ENCODE measurements at regions not wholly inside any gene's neighbourhood (a gene's known extent, or its start where the extent isn't known, plus 50 kb on each side); places are given as distances from the start of the nearest gene placed in this dataset.

DNA sequence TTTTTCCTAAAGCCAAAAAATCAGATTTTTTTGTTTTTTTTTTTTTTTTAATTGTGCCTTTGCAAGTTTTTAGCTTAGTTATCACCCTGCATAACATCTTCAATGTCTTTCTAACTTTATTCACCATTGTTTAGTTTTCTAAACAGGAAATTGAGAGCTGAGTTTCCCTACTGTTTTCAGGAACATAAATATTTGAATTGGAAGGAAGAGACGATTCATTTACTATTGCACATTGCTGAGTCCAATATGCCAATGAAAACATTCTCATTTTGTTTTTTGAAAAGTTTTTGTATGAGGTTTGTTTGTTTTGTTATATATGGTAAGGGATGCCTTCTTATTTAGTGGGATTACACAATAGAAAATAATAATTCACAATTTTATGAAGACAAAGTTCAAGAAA lies 148.4 kb downstream of the ANKRD50 start:
- Histone ChIP-seq H3K4me2 (ENCODE audit: low read length) (no peak overlapping the region), H3K9me2 (replicated peaks; ENCODE audit: control insufficient read depth, low read length) (no peaks in the 10 kb centered on the region), H3K27me3 (ENCODE audit: control insufficient read depth, low read length) (no peaks in the 10 kb centered on the region), H3K27ac (ENCODE audit: low read depth, low read length) (no peak overlapping the region), H3K79me2 (ENCODE audit: control insufficient read depth, low read length) (no peaks in the 10 kb centered on the region), H4K20me1 (ENCODE audit: control insufficient read depth, insufficient read depth, low read depth, low read length) (no peaks in the 10 kb centered on the region), H3K4me1 (ENCODE audit: control insufficient read depth, low read length) (no peaks in the 10 kb centered on the region), H3K9me3 (ENCODE audit: control insufficient read depth, insufficient read depth, low read length) (no peaks in the 10 kb centered on the region), H3K36me3 (ENCODE audit: control insufficient read depth, low read length) (no peaks in the 10 kb centered on the region), H3F3A (ENCODE audit: control insufficient read depth, insufficient read depth) (no peaks in the 10 kb centered on the region), H3K4me3 (ENCODE audit: low read length) (no peak overlapping the region)
- no peak for TF ChIP-seq EZH2phosphoT487 (IDR thresholded peaks at IDR 0.05; ENCODE audit: borderline replicate concordance, low read length)
- TF ChIP-seq, protein P1, sequence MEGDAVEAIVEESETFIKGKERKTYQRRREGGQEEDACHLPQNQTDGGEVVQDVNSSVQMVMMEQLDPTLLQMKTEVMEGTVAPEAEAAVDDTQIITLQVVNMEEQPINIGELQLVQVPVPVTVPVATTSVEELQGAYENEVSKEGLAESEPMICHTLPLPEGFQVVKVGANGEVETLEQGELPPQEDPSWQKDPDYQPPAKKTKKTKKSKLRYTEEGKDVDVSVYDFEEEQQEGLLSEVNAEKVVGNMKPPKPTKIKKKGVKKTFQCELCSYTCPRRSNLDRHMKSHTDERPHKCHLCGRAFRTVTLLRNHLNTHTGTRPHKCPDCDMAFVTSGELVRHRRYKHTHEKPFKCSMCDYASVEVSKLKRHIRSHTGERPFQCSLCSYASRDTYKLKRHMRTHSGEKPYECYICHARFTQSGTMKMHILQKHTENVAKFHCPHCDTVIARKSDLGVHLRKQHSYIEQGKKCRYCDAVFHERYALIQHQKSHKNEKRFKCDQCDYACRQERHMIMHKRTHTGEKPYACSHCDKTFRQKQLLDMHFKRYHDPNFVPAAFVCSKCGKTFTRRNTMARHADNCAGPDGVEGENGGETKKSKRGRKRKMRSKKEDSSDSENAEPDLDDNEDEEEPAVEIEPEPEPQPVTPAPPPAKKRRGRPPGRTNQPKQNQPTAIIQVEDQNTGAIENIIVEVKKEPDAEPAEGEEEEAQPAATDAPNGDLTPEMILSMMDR (IDR thresholded peaks at IDR 0.05; ENCODE audit: low read depth, low read length, poor library complexity, severe bottlenecking): no peak

DNA sequence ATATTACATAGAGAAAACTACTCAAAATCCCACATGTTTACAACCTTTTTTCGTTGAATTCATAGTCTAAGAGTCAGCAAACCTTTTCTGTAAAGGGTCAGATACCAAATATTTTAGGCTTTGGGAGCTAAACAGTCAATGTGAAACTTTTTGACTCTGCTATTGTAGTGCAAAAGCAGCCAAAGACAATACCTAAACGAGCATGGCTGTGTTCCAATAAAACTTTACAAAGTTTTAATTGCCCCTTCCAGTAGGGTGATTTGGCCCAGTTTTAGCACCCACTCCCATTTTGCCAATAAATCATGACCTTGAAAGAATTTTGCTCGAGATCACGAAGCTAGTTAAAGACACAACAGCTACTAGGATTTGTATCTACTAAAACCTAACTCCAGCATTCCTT lies 147.2 kb downstream of the ANKRD50 start:
- Histone ChIP-seq H3K36me3 (ENCODE audit: control insufficient read depth, low read length) (no peaks in the 10 kb centered on the region), H4K20me1 (ENCODE audit: control insufficient read depth, insufficient read depth, low read depth, low read length) (no peaks in the 10 kb centered on the region), H3K9me3 (ENCODE audit: control insufficient read depth, insufficient read depth, low read length) (no peaks in the 10 kb centered on the region)

GRCh38 chr4:124566030-124566429 lies 146.5 kb downstream of the ANKRD50 start:
- Histone ChIP-seq H3K79me2 (ENCODE audit: control insufficient read depth, low read length) (no peaks in the 10 kb centered on the region), H3F3A (ENCODE audit: control insufficient read depth, insufficient read depth) (no peaks in the 10 kb centered on the region), H4K20me1 (ENCODE audit: control insufficient read depth, insufficient read depth, low read depth, low read length) (no peaks in the 10 kb centered on the region), H3K9me3 (ENCODE audit: control insufficient read depth, insufficient read depth, low read length) (no peaks in the 10 kb centered on the region), H3K36me3 (ENCODE audit: control insufficient read depth, low read length) (no peaks in the 10 kb centered on the region), H3K4me2 (ENCODE audit: low read length) (no peak overlapping the region), H3K27ac (ENCODE audit: low read depth, low read length) (no peak overlapping the region), H3K4me1 (ENCODE audit: control insufficient read depth, low read length) (no peaks in the 10 kb centered on the region), H3K27me3 (ENCODE audit: control insufficient read depth, low read length) (no peaks in the 10 kb centered on the region), H3K9me2 (replicated peaks; ENCODE audit: control insufficient read depth, low read length) (no peaks in the 10 kb centered on the region), H3K4me3 (ENCODE audit: low read length) (no peak overlapping the region)
- TF ChIP-seq, protein P1 (IDR thresholded peaks at IDR 0.05; ENCODE audit: low read depth, low read length, poor library complexity, severe bottlenecking): no peak
- no peak for TF ChIP-seq EZH2phosphoT487 (IDR thresholded peaks at IDR 0.05; ENCODE audit: borderline replicate concordance, low read length)

More for the DNA sequence above, 147.2 kb downstream of the ANKRD50 start:
- Histone ChIP-seq H3K4me3 (ENCODE audit: low read length) (no peak overlapping the region), H3K9me2 (replicated peaks; ENCODE audit: control insufficient read depth, low read length) (no peaks in the 10 kb centered on the region), H3K27ac (ENCODE audit: low read depth, low read length) (no peak overlapping the region), H3K27me3 (ENCODE audit: control insufficient read depth, low read length) (no peaks in the 10 kb centered on the region), H3K4me1 (ENCODE audit: control insufficient read depth, low read length) (no peaks in the 10 kb centered on the region), H3K79me2 (ENCODE audit: control insufficient read depth, low read length) (no peaks in the 10 kb centered on the region), H3F3A (ENCODE audit: control insufficient read depth, insufficient read depth) (no peaks in the 10 kb centered on the region), H3K4me2 (ENCODE audit: low read length) (no peak overlapping the region)
- no peak for TF ChIP-seq EZH2phosphoT487 (IDR thresholded peaks at IDR 0.05; ENCODE audit: borderline replicate concordance, low read length)
- TF ChIP-seq, protein P1 (IDR thresholded peaks at IDR 0.05; ENCODE audit: low read depth, low read length, poor library complexity, severe bottlenecking): no peak

GRCh38 chr4:124573056-124573455 lies 139.5 kb downstream of the ANKRD50 start:
- H3K9me2 ChIP-seq (replicated peaks; ENCODE audit: control insufficient read depth, low read length): no peaks in the 10 kb centered on the region
- H3K79me2 ChIP-seq (ENCODE audit: control insufficient read depth, low read length): no peaks in the 10 kb centered on the region
- no peak overlapping the region for H3K27ac ChIP-seq (ENCODE audit: low read depth, low read length)
- no peak overlapping the region for H3K4me3 ChIP-seq (ENCODE audit: low read length)
- no peak overlapping the region for H3K4me2 ChIP-seq (ENCODE audit: low read length)
- no peaks in the 10 kb centered on the region for H3F3A ChIP-seq (ENCODE audit: control insufficient read depth, insufficient read depth)
- no peaks in the 10 kb centered on the region for H3K9me3 ChIP-seq (ENCODE audit: control insufficient read depth, insufficient read depth, low read length)
- H3K36me3 ChIP-seq (ENCODE audit: control insufficient read depth, low read length): no peaks in the 10 kb centered on the region
- H3K4me1 ChIP-seq (ENCODE audit: control insufficient read depth, low read length): no peaks in the 10 kb centered on the region
- TF ChIP-seq, protein P1 (IDR thresholded peaks at IDR 0.05; ENCODE audit: low read depth, low read length, poor library complexity, severe bottlenecking): no peak
- no peak for TF ChIP-seq EZH2phosphoT487 (IDR thresholded peaks at IDR 0.05; ENCODE audit: borderline replicate concordance, low read length)
- H4K20me1 ChIP-seq (ENCODE audit: control insufficient read depth, insufficient read depth, low read depth, low read length): no peaks in the 10 kb centered on the region
- no peaks in the 10 kb centered on the region for H3K27me3 ChIP-seq (ENCODE audit: control insufficient read depth, low read length)

Data from DOHH2 (cell line).